Naive thymus-derived CD4-positive, alpha-beta T cell (primary cell): ENCODE measurements at regions not wholly inside any gene's neighbourhood (a gene's known extent, or its start where the extent isn't known, plus 50 kb on each side); places are given as distances from the start of the nearest gene placed in this dataset.

ENCODE experiments used
- ATAC-seq: fragments of 150-1000 bp; cut with Tn5 transposase; 2 replicates; pipeline ENCODE4 v1.10.0; 2021; ENCODE audit warnings: mild to moderate bottlenecking, moderate library complexity
- CTCF ChIA-PET: fragments of 350-600 bp; sonication (Branson Sonifier 250); formaldehyde crosslinking; loops from one replicate; lab custom pipeline; 2021; ENCODE audit warnings: antibody characterized with exemption; lab: Charles Lee
- POLR2A ChIA-PET: fragments of 350-600 bp; sonication (Branson Sonifier 250); formaldehyde crosslinking; loops from one replicate; lab custom pipeline; 2021; ENCODE audit warnings: antibody characterized with exemption, inconsistent platforms; lab: Charles Lee
- DNase-seq, 9 donors: peaks; one replicate each; pipeline versions ENCODE4 v3.0.0 to v3.0.0-alpha.2; 2020 to 2022; ENCODE audit warnings: mixed read lengths in 1 of 9
- H3K27ac ChIP-seq: one replicate; pipeline ENCODE4 v1.7.0; 2013; ENCODE audit warnings: mild to moderate bottlenecking, low read depth, low read length, moderate library complexity
- H3K27me3 ChIP-seq, 2 donors: one replicate each; pipeline ENCODE4 v1.7.0; 2013; ENCODE audit warnings: low read length in 2 of 2, mild to moderate bottlenecking in 2 of 2, moderate library complexity in 2 of 2; ENCODE audit not compliant: control insufficient read depth in 2 of 2, insufficient read depth in 2 of 2
- H3K36me3 ChIP-seq, 3 experiments: 1 replicate in 2 of 3; 2 replicates in 1 of 3; pipeline ENCODE4 v1.7.0; 2013; ENCODE audit warnings: low read length in 3 of 3, mild to moderate bottlenecking in 3 of 3, moderate library complexity in 1 of 3; ENCODE audit not compliant: insufficient read depth in 3 of 3, control insufficient read depth in 2 of 3
- H3K4me1 ChIP-seq, 2 donors: one replicate each; pipeline ENCODE4 v1.7.0; 2013; ENCODE audit warnings: low read length in 2 of 2, mild to moderate bottlenecking in 2 of 2, moderate library complexity in 1 of 2; ENCODE audit not compliant: control insufficient read depth in 2 of 2, insufficient read depth in 2 of 2
- H3K4me3 ChIP-seq: 2 replicates; pipeline ENCODE4 v1.7.0; 2013; ENCODE audit warnings: mild to moderate bottlenecking, low read length
- H3K9me3 ChIP-seq, 3 experiments: 1 replicate in 2 of 3; 2 replicates in 1 of 3; pipeline ENCODE4 v1.7.0; 2013; ENCODE audit warnings: low read length in 3 of 3; ENCODE audit not compliant: control insufficient read depth in 2 of 3
- H3K27ac Mint-ChIP-seq, 9 donors: one replicate each; pipeline ENCODE4 v1.8.0; 2020 to 2022; ENCODE audit warnings: mixed read lengths in 9 of 9, mild to moderate bottlenecking in 8 of 9, moderate library complexity in 5 of 9, inconsistent platforms in 2 of 9
- H3K27me3 Mint-ChIP-seq, 5 donors: one replicate each; pipeline ENCODE4 v1.8.0; 2021 to 2022; ENCODE audit warnings: mixed read lengths in 5 of 5, mild to moderate bottlenecking in 1 of 5
- H3K36me3 Mint-ChIP-seq, 5 donors: one replicate each; pipeline ENCODE4 v1.8.0; 2020 to 2022; ENCODE audit warnings: mixed read lengths in 5 of 5, mild to moderate bottlenecking in 3 of 5, inconsistent platforms in 1 of 5
- H3K4me1 Mint-ChIP-seq, 7 donors: one replicate each; pipeline ENCODE4 v1.8.0; 2020 to 2022; ENCODE audit warnings: mixed read lengths in 7 of 7, mild to moderate bottlenecking in 3 of 7, inconsistent platforms in 1 of 7
- H3K4me3 Mint-ChIP-seq, 10 donors: one replicate each; pipeline ENCODE4 v1.8.0; 2020 to 2022; ENCODE audit warnings: mild to moderate bottlenecking in 10 of 10, mixed read lengths in 10 of 10, moderate library complexity in 6 of 10, inconsistent platforms in 2 of 10
- H3K9me3 Mint-ChIP-seq, 11 donors: one replicate each; pipeline ENCODE4 v1.8.0; 2020 to 2022; ENCODE audit warnings: mixed read lengths in 11 of 11, mild to moderate bottlenecking in 4 of 11, inconsistent platforms in 1 of 11, moderate library complexity in 1 of 11
- intact Hi-C, 2 donors: fragments of 100-400 bp; cut with micrococcal nuclease; formaldehyde crosslinking; loops; one replicate each; pipeline ENCODE4 v1.15.1; 2023

- no peak for DNase-seq
- Mint-ChIP-seq H3K27ac (no peak overlapping the region), H3K4me3 (no peak overlapping the region), H3K4me1 (peaks cover 0 to 8% (median 0%) of the 10 kb centered on the region in 7 donors), H3K27me3 (peaks cover 0 to 11% (median 5%) of the 10 kb centered on the region in 5 donors), H3K9me3 (no peaks in the 10 kb centered on the region), H3K36me3 (no peaks in the 10 kb centered on the region)
- H3K36me3 ChIP-seq, result no peaks in the 10 kb centered on the region
- no peaks in the 10 kb centered on the region for H3K9me3 ChIP-seq
- ChIA-PET POLR2A (no interaction called here), CTCF (no interaction called here)
- H3K27ac ChIP-seq, result no peak overlapping the region
- H3K27me3 ChIP-seq, result no peaks in the 10 kb centered on the region
- H3K4me3 ChIP-seq, result no peak overlapping the region
- peak; percentile 73 for ATAC-seq
- intact Hi-C loops, result no loop called here
- no peaks in the 10 kb centered on the region for H3K4me1 ChIP-seq
Observed at GRCh38 chr21:39097335-39097861, 85.9 kb downstream of the PSMG1 start.

- no peak overlapping the region for H3K27ac ChIP-seq
- ATAC-seq, result no peak
- CTCF ChIA-PET, result no interaction called here
- no peaks in the 10 kb centered on the region for H3K36me3 Mint-ChIP-seq
- DNase-seq, result no peak
- H3K36me3 ChIP-seq, result no peaks in the 10 kb centered on the region
- no peak overlapping the region for H3K27ac Mint-ChIP-seq
- peaks cover 0 to 8% (median 0%) of the 10 kb centered on the region in 7 donors for H3K4me1 Mint-ChIP-seq
- H3K27me3 Mint-ChIP-seq, result peaks cover 0 to 6% (median 5%) of the 10 kb centered on the region in 5 donors
- no peaks in the 10 kb centered on the region for H3K4me1 ChIP-seq
- H3K9me3 Mint-ChIP-seq, result no peaks in the 10 kb centered on the region
- no peaks in the 10 kb centered on the region for H3K9me3 ChIP-seq
- no peak overlapping the region for H3K4me3 Mint-ChIP-seq
- no peak overlapping the region for H3K4me3 ChIP-seq
- intact Hi-C loops, result no loop called here
- POLR2A ChIA-PET, result no interaction called here
- H3K27me3 ChIP-seq, result no peaks in the 10 kb centered on the region
Observed at GRCh38 chr21:39096754-39097153, 86.5 kb downstream of the PSMG1 start.

GRCh38 chr21:39095681-39096080, 87.6 kb downstream of the PSMG1 start:
- Histone ChIP-seq H3K27ac (no peak overlapping the region), H3K27me3 (no peaks in the 10 kb centered on the region), H3K4me3 (no peak overlapping the region), H3K4me1 (no peaks in the 10 kb centered on the region), H3K9me3 (no peaks in the 10 kb centered on the region), H3K36me3 (no peaks in the 10 kb centered on the region)
- Mint-ChIP-seq H3K27me3 (peaks cover 0 to 5% (median 3%) of the 10 kb centered on the region in 5 donors), H3K36me3 (no peaks in the 10 kb centered on the region), H3K4me1 (peaks cover 0 to 8% (median 0%) of the 10 kb centered on the region in 7 donors), H3K4me3 (no peak overlapping the region), H3K9me3 (no peaks in the 10 kb centered on the region), H3K27ac (no peak overlapping the region)
- intact Hi-C loops, result no loop called here
- DNase-seq (no peak), ATAC-seq (no peak)
- POLR2A ChIA-PET, result no interaction called here
- CTCF ChIA-PET, result no interaction called here

GRCh38 chr21:39094847-39095579, 88.2 kb downstream of the PSMG1 start:
- Mint-ChIP-seq H3K4me3 (no peak overlapping the region), H3K4me1 (peaks cover 0 to 8% (median 0%) of the 10 kb centered on the region in 7 donors), H3K27me3 (peaks cover 0 to 5% (median 3%) of the 10 kb centered on the region in 5 donors), H3K9me3 (no peaks in the 10 kb centered on the region), H3K27ac (no peak overlapping the region), H3K36me3 (no peaks in the 10 kb centered on the region)
- intact Hi-C loops, result no loop called here
- POLR2A ChIA-PET, result no interaction called here
- CTCF ChIA-PET, result no interaction called here
- Histone ChIP-seq H3K4me3 (no peak overlapping the region), H3K27ac (no peak overlapping the region), H3K36me3 (no peaks in the 10 kb centered on the region), H3K4me1 (no peaks in the 10 kb centered on the region), H3K9me3 (no peaks in the 10 kb centered on the region), H3K27me3 (no peaks in the 10 kb centered on the region)
- DNase-seq (no peak), ATAC-seq (peak; percentile 50)

GRCh38 chr21:39094087-39094780, 89.0 kb downstream of the PSMG1 start:
- ChIA-PET POLR2A (no interaction called here), CTCF (no interaction called here)
- no peak overlapping the region for H3K27ac Mint-ChIP-seq
- H3K9me3 Mint-ChIP-seq, result no peaks in the 10 kb centered on the region
- H3K27me3 Mint-ChIP-seq, result peaks cover 0 to 5% (median 0%) of the 10 kb centered on the region in 5 donors
- H3K27me3 ChIP-seq, result no peaks in the 10 kb centered on the region
- no peaks in the 10 kb centered on the region for H3K36me3 ChIP-seq
- no peaks in the 10 kb centered on the region for H3K4me1 ChIP-seq
- H3K27ac ChIP-seq, result no peak overlapping the region
- DNase-seq (no peak), ATAC-seq (peak; percentile 66)
- intact Hi-C loops, result no loop called here
- H3K4me3 Mint-ChIP-seq, result no peak overlapping the region
- no peak overlapping the region for H3K4me3 ChIP-seq
- no peaks in the 10 kb centered on the region for H3K36me3 Mint-ChIP-seq
- H3K9me3 ChIP-seq, result no peaks in the 10 kb centered on the region
- H3K4me1 Mint-ChIP-seq, result peaks cover 0 to 8% (median 0%) of the 10 kb centered on the region in 7 donors

- no peaks in the 10 kb centered on the region for H3K9me3 Mint-ChIP-seq
- H3K9me3 ChIP-seq, result no peaks in the 10 kb centered on the region
- H3K36me3 ChIP-seq, result no peaks in the 10 kb centered on the region
- peaks cover 0 to 8% (median 0%) of the 10 kb centered on the region in 7 donors for H3K4me1 Mint-ChIP-seq
- no peak overlapping the region for H3K27ac Mint-ChIP-seq
- H3K27ac ChIP-seq, result no peak overlapping the region
- no peak for ATAC-seq
- no peak overlapping the region for H3K4me3 Mint-ChIP-seq
- no peaks in the 10 kb centered on the region for H3K36me3 Mint-ChIP-seq
- CTCF ChIA-PET, result no interaction called here
- no peaks in the 10 kb centered on the region for H3K4me1 ChIP-seq
- peaks cover 0 to 5% (median 0%) of the 10 kb centered on the region in 5 donors for H3K27me3 Mint-ChIP-seq
- intact Hi-C loops, result no loop called here
- no peaks in the 10 kb centered on the region for H3K27me3 ChIP-seq
- no peak overlapping the region for H3K4me3 ChIP-seq
- no peak for DNase-seq
- POLR2A ChIA-PET, result no interaction called here
Observed at GRCh38 chr21:39093526-39093925, 89.7 kb downstream of the PSMG1 start.
